Neuron (in vitro differentiated cells): ENCODE measurements at regions not wholly inside any gene's neighbourhood (a gene's known extent, or its start where the extent isn't known, plus 50 kb on each side); places are given as distances from the start of the nearest gene placed in this dataset.

ENCODE experiments used
- H2AFZ ChIP-seq: one replicate; pipeline ENCODE4 v1.6.1; 2013; ENCODE audit warnings: low read depth, mild to moderate bottlenecking, inconsistent platforms, low read length, moderate library complexity
- H3K27me3 ChIP-seq: one replicate; pipeline ENCODE4 v1.6.1; 2013; ENCODE audit warnings: low read length; ENCODE audit not compliant: insufficient read depth
- H3K36me3 ChIP-seq: one replicate; pipeline ENCODE4 v1.6.1; 2013; ENCODE audit warnings: low read length; ENCODE audit not compliant: insufficient read depth
- H3K4me1 ChIP-seq: one replicate; pipeline ENCODE4 v1.6.1; 2013; ENCODE audit warnings: low read length; ENCODE audit not compliant: insufficient read depth
- H3K4me3 ChIP-seq: 2 replicates; pipeline ENCODE4 v1.5.1; 2013; ENCODE audit warnings: mild to moderate bottlenecking, low read length, moderate library complexity
- H3K9me3 ChIP-seq: one replicate; pipeline ENCODE4 v1.6.1; 2013; ENCODE audit warnings: low read length

- Histone ChIP-seq H3K4me1 (peaks cover 15% of the 10 kb centered on the region), H3K4me3 (no peak overlapping the region), H2AFZ (no peak overlapping the region)
Measured at GRCh38 chr10:78578929-78579328, 489.8 kb upstream of the ZMIZ1 start.

DNA sequence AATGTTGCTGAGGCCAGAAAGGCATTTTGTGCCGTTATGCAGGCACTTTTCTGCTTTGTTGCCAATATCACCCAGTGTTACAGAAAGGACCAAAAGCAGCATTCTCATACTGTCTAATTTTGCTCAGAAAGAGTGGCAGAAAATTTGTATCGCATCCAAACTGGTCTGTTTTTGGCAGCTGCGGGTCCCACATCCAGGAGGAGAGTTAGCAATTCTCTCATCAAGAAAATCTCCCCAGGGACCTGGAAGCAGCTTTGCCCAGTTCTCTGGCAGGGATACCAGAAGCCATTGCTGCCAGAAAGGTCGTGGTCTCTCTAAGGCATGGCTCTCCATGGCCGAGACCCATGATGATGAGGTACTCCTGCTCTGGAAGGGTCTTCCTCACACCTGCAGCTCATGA is 489.2 kb upstream of the ZMIZ1 start:
- Histone ChIP-seq H3K9me3 (no peaks in the 10 kb centered on the region), H3K27me3 (no peaks in the 10 kb centered on the region), H3K36me3 (no peaks in the 10 kb centered on the region), H3K4me1 (peaks cover 16% of the 10 kb centered on the region), H3K4me3 (no peak overlapping the region), H2AFZ (no peak overlapping the region)

More at GRCh38 chr10:78578929-78579328, 489.8 kb upstream of the ZMIZ1 start:
- no peaks in the 10 kb centered on the region for H3K27me3 ChIP-seq
- no peaks in the 10 kb centered on the region for H3K9me3 ChIP-seq
- no peaks in the 10 kb centered on the region for H3K36me3 ChIP-seq

- Histone ChIP-seq H3K4me3 (no peak overlapping the region), H3K9me3 (no peaks in the 10 kb centered on the region), H3K4me1 (peaks cover 20% of the 10 kb centered on the region), H2AFZ (no peak overlapping the region), H3K27me3 (no peaks in the 10 kb centered on the region), H3K36me3 (no peaks in the 10 kb centered on the region)
Measured at GRCh38 chr10:78579995-78580394, 488.8 kb upstream of the ZMIZ1 start.

GRCh38 chr10:78581133-78581694 is 487.6 kb upstream of the ZMIZ1 start:
- Histone ChIP-seq H3K36me3 (no peaks in the 10 kb centered on the region), H3K4me3 (no peak overlapping the region), H3K4me1 (peaks cover 20% of the 10 kb centered on the region), H3K9me3 (no peaks in the 10 kb centered on the region), H2AFZ (no peak overlapping the region), H3K27me3 (no peaks in the 10 kb centered on the region)

DNA sequence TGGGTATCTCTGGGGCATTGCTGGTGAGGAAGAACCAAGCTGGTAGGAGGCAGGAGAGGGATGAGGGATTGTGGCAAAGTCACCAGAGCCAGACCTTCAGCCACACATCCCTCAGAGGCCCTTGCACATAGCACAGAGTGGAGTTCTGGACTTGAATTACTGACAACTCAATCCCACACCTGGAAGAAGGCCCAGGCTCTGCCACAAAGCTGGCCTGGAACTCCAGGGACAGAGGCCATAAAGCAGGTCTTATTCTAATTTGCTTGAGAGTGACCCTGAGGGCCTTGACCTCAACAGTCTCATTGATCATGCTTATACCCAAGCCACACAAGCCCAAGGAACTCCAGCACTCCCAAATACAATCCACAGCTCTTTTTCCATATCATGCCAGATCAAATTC is 486.2 kb upstream of the ZMIZ1 start:
- Histone ChIP-seq H3K4me1 (peaks cover 20% of the 10 kb centered on the region), H3K27me3 (no peaks in the 10 kb centered on the region), H3K36me3 (no peaks in the 10 kb centered on the region), H3K9me3 (no peaks in the 10 kb centered on the region), H3K4me3 (no peak overlapping the region), H2AFZ (no peak overlapping the region)

DNA sequence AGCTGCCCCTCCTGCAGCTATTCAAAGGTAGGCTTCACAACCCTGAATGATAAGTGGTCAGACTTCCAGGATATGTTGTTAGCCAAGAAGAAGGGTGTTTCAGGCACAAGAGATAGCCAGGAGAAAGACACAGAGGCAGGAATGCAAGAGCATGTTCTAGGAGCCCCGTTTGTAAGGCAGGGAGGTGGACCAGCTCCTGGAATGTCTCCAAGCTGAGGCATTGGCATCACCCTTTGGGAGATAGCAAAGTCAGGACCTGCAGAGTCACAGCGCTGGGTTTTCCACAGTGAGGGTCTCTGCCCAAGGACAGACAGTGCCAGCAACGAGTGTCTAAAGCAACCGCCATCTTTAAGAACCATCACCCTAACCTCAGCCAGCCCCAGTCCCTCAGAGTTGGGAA is 484.5 kb upstream of the ZMIZ1 start:
- H3K4me3 ChIP-seq: no peak overlapping the region
- no peaks in the 10 kb centered on the region for H3K36me3 ChIP-seq
- no peak overlapping the region for H2AFZ ChIP-seq
- H3K27me3 ChIP-seq: no peaks in the 10 kb centered on the region
- no peaks in the 10 kb centered on the region for H3K9me3 ChIP-seq
- H3K4me1 ChIP-seq: peaks cover 20% of the 10 kb centered on the region

GRCh38 chr10:78584681-78585080 is 484.1 kb upstream of the ZMIZ1 start:
- no peak overlapping the region for H3K4me3 ChIP-seq
- no peak overlapping the region for H2AFZ ChIP-seq
- no peaks in the 10 kb centered on the region for H3K36me3 ChIP-seq
- no peaks in the 10 kb centered on the region for H3K9me3 ChIP-seq
- no peaks in the 10 kb centered on the region for H3K27me3 ChIP-seq
- H3K4me1 ChIP-seq: peaks cover 18% of the 10 kb centered on the region

DNA sequence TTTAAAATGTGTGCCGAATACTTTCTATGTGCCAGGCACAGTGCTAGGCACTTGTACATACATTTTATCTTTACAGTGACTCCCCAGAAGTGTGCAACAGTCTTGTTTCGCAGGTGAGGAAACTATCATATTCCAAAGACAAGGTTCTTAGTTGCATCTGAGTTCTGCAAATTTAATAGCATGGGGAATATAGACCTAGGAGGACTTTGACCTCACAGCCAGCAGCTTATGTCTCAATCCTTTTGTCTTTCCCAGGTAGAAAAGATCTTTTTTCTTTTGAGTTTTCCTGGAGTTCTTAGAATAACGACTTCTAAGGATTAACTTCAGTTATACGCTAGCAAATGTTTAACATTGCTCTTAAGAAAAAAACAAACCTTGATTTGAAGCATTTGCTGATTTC is 482.8 kb upstream of the ZMIZ1 start:
- H3K36me3 ChIP-seq: no peaks in the 10 kb centered on the region
- H2AFZ ChIP-seq: no peak overlapping the region
- H3K4me3 ChIP-seq: no peak overlapping the region
- no peaks in the 10 kb centered on the region for H3K27me3 ChIP-seq
- peaks cover 13% of the 10 kb centered on the region for H3K4me1 ChIP-seq
- peaks cover 2% of the 10 kb centered on the region for H3K9me3 ChIP-seq

GRCh38 chr10:78588194-78588811 is 480.5 kb upstream of the ZMIZ1 start:
- no peaks in the 10 kb centered on the region for H3K27me3 ChIP-seq
- no peak overlapping the region for H3K4me3 ChIP-seq
- no peak overlapping the region for H2AFZ ChIP-seq
- H3K4me1 ChIP-seq: peaks cover 6% of the 10 kb centered on the region
- H3K9me3 ChIP-seq: peaks cover 2% of the 10 kb centered on the region
- no peaks in the 10 kb centered on the region for H3K36me3 ChIP-seq

- no peaks in the 10 kb centered on the region for H3K27me3 ChIP-seq
- peaks cover 3% of the 10 kb centered on the region for H3K4me1 ChIP-seq
- H2AFZ ChIP-seq: no peak overlapping the region
- H3K4me3 ChIP-seq: no peak overlapping the region
- H3K9me3 ChIP-seq: peaks cover 2% of the 10 kb centered on the region
- no peaks in the 10 kb centered on the region for H3K36me3 ChIP-seq
Measured at GRCh38 chr10:78589687-78590086, 479.1 kb upstream of the ZMIZ1 start.

DNA sequence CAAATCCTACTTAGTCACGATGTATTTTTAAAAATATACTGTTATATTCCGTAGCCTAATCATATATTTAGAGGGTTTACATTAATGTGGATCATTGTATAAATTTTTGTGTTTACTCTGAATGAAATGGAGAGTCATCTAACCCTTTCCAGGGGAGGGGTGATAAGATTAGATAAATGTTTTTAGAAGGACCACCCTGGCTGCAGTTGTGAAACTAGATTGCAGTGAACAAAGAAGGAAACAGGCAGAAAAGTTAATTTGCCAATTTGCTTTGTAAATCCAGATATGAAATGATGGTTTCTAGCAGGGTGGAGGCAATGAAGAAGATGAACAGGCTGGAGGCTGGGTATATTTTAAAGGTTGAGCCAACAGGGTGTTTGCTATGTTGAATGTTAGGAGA is 477.7 kb upstream of the ZMIZ1 start:
- Histone ChIP-seq H3K9me3 (peaks cover 2% of the 10 kb centered on the region), H3K36me3 (no peaks in the 10 kb centered on the region), H3K4me3 (no peak overlapping the region), H3K27me3 (no peaks in the 10 kb centered on the region), H3K4me1 (peaks cover 2% of the 10 kb centered on the region), H2AFZ (no peak overlapping the region)

DNA sequence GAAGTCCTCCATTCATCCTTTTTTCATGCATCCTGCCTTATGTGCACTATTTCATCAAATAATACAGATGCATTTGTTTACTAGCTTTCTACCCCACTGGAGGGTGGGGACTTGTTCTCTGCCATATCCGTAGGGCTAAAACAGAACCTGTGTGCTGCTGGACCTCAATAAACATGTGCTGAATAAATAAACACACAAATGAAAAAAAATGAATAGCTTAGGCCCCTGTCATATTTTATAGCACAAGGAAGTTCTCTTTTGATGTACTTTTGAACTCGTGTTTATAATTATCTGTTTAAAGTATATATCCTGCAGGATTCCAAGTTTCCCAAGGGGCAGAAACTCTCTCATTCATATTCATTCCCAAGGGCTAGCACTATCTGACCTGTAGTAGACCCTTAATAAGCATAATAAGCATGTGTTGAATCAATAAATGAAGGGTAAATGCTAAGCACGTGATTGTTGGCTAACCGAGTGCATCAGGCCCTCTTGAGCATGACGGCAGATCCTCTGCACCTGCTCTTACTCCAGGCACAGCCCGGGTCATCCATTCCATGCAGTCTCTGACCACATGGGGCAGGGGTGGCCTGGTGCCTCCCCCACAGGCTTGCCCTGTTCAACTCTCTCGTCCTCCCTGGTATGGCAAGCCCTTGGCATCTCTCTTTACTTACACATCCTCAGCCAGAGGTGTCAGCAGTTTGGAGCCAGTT is 474.1 kb upstream of the ZMIZ1 start:
- no peak overlapping the region for H3K4me3 ChIP-seq
- no peaks in the 10 kb centered on the region for H3K27me3 ChIP-seq
- H3K9me3 ChIP-seq: peaks cover 2% of the 10 kb centered on the region
- no peaks in the 10 kb centered on the region for H3K36me3 ChIP-seq
- peaks cover 2% of the 10 kb centered on the region for H3K4me1 ChIP-seq
- no peak overlapping the region for H2AFZ ChIP-seq

DNA sequence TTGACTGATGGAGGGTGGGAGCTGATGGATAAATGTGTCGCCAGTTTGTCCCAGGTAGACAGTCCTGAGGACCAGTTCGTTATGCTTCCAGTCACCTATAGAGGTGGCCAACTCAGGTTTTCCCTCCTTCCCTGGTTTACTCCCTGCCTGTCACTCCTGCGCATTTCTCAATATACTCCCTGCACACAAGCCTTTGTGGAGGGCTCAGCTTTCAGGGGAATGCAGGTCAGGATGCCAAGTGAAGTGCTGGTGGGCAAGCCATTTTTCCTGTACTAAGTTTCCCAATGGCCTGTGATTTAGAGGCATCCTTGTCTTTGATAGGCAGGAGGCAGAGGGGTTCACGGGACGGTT is 473.5 kb upstream of the ZMIZ1 start:
- H3K27me3 ChIP-seq: no peaks in the 10 kb centered on the region
- H3K9me3 ChIP-seq: no peaks in the 10 kb centered on the region
- H3K36me3 ChIP-seq: no peaks in the 10 kb centered on the region
- no peak overlapping the region for H3K4me3 ChIP-seq
- H3K4me1 ChIP-seq: peaks cover 2% of the 10 kb centered on the region
- H2AFZ ChIP-seq: no peak overlapping the region
